ENCODE measurements at regions not wholly inside any gene's neighbourhood (a gene's known extent, or its start where the extent isn't known, plus 50 kb on each side); places are given as distances from the start of the nearest gene placed in this dataset.

GRCh38 chr2:210795506-210795905 is 239.1 kb downstream of the CPS1 start:
- H3K9ac ChIP-seq (ENCODE audit: low read length) = no peak overlapping the region
- H3K9me3 ChIP-seq (ENCODE audit: control insufficient read depth, insufficient read depth, low read depth, low read length) = no peaks in the 10 kb centered on the region
- H3K4me3 ChIP-seq (ENCODE audit: low read depth, low read length) = no peak overlapping the region
- H3K27me3 ChIP-seq (ENCODE audit: control insufficient read depth, insufficient read depth, low read length) = no peaks in the 10 kb centered on the region
- H3K27ac ChIP-seq (ENCODE audit: low read depth, low read length) = no peak overlapping the region
- H3K36me3 ChIP-seq (ENCODE audit: control insufficient read depth, insufficient read depth, low read length) = no peaks in the 10 kb centered on the region
- no peaks in the 10 kb centered on the region for H3K4me1 ChIP-seq (ENCODE audit: control insufficient read depth, insufficient read depth, low read length)

DNA sequence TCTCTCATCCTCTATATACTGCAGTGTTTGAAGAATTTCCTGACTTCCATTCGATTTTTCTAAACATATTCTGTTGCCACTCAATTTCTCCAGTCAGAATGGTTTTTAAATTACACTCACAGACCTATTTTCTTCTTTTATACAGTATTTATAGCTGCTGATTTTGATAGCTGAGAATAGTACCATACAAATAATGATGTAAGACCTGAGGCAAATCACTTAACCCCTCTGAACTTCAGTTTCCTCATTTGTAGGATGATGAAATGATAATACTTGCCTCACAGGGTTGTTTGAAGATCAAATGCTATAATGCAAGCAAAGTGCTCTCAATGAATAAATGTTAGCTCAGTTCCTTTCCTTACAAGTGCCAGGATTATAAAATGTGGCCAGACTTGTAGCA is 241.8 kb downstream of the CPS1 start:
- Histone ChIP-seq H3K27me3 (ENCODE audit: control insufficient read depth, insufficient read depth, low read length) (no peaks in the 10 kb centered on the region), H3K4me1 (ENCODE audit: control insufficient read depth, insufficient read depth, low read length) (no peaks in the 10 kb centered on the region), H3K4me3 (ENCODE audit: low read depth, low read length) (no peak overlapping the region), H3K36me3 (ENCODE audit: control insufficient read depth, insufficient read depth, low read length) (no peaks in the 10 kb centered on the region), H3K9ac (ENCODE audit: low read length) (no peak overlapping the region), H3K9me3 (ENCODE audit: control insufficient read depth, insufficient read depth, low read depth, low read length) (no peaks in the 10 kb centered on the region), H3K27ac (ENCODE audit: low read depth, low read length) (no peak overlapping the region)

DNA sequence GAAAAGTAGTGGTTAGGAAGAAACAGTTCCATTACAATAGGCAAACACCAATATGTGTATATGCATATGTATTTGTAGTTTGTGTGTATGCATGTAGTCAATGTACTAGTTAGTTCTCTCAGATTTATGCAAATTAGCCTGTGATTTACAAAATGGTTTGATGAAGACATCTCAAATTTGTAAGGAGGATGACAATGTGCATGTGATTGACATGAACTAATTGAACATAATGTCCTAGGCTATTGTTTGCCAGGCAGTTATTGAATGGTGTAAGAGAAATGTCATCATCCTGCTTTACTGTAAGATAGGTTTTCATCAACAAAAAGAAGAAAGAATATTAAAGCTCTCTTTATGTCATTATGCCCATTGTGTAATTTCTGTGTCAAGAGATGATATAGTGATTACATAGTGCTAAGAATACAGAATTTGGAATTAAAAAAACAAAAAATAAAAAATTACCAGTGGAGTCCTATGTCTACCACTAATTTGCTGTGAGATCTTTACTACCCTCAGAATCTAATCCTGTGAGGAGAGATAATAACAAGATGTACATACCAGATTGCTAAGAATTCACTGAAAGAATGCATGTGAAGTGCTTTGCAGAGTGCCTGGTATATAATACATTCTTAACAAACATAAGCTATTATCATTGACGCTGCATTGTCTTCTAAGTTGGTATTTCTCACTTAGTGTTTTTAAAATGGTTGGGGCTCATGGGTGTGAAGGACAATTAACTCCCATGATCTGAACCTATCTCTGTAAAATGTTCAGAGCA is 258.0 kb downstream of the CPS1 start:
- Histone ChIP-seq H3K27me3 (ENCODE audit: control insufficient read depth, insufficient read depth, low read length) (no peaks in the 10 kb centered on the region), H3K9me3 (ENCODE audit: control insufficient read depth, insufficient read depth, low read depth, low read length) (no peaks in the 10 kb centered on the region), H3K4me1 (ENCODE audit: control insufficient read depth, insufficient read depth, low read length) (peaks cover 11% of the 10 kb centered on the region), H3K9ac (ENCODE audit: low read length) (no peak overlapping the region), H3K36me3 (ENCODE audit: control insufficient read depth, insufficient read depth, low read length) (no peaks in the 10 kb centered on the region), H3K4me3 (ENCODE audit: low read depth, low read length) (no peak overlapping the region), H3K27ac (ENCODE audit: low read depth, low read length) (no peak overlapping the region)

DNA sequence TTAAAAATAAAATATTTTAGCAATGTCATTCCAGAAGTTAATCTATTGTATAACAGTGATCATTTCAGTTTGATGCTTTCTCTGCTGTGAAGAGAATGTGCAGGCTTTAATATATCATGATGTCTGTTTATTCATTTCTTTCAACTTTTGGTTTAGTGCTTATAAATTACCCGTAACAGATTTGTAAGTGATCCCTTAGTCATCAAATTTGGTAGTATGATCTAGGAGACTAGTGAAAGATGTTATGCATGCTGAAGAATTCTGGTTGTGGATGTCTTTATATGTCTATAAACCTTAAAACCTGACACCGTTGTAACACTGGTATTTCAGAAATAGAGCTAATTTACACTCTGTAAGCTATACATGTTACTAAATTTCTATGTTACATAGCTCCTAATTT is 260.4 kb downstream of the CPS1 start:
- H3K36me3 ChIP-seq (ENCODE audit: control insufficient read depth, insufficient read depth, low read length) = no peaks in the 10 kb centered on the region
- no peaks in the 10 kb centered on the region for H3K9me3 ChIP-seq (ENCODE audit: control insufficient read depth, insufficient read depth, low read depth, low read length)
- no peak overlapping the region for H3K27ac ChIP-seq (ENCODE audit: low read depth, low read length)
- no peak overlapping the region for H3K4me3 ChIP-seq (ENCODE audit: low read depth, low read length)
- H3K9ac ChIP-seq (ENCODE audit: low read length) = no peak overlapping the region
- H3K27me3 ChIP-seq (ENCODE audit: control insufficient read depth, insufficient read depth, low read length) = no peaks in the 10 kb centered on the region
- H3K4me1 ChIP-seq (ENCODE audit: control insufficient read depth, insufficient read depth, low read length) = peaks cover 11% of the 10 kb centered on the region

GRCh38 chr2:210818473-210818872 is 262.1 kb downstream of the CPS1 start:
- Histone ChIP-seq H3K9me3 (ENCODE audit: control insufficient read depth, insufficient read depth, low read depth, low read length) (no peaks in the 10 kb centered on the region), H3K27ac (ENCODE audit: low read depth, low read length) (no peak overlapping the region), H3K4me1 (ENCODE audit: control insufficient read depth, insufficient read depth, low read length) (peaks cover 11% of the 10 kb centered on the region), H3K27me3 (ENCODE audit: control insufficient read depth, insufficient read depth, low read length) (no peaks in the 10 kb centered on the region), H3K9ac (ENCODE audit: low read length) (no peak overlapping the region), H3K36me3 (ENCODE audit: control insufficient read depth, insufficient read depth, low read length) (no peaks in the 10 kb centered on the region), H3K4me3 (ENCODE audit: low read depth, low read length) (no peak overlapping the region)

- Histone ChIP-seq H3K27me3 (ENCODE audit: control insufficient read depth, insufficient read depth, low read length) (no peaks in the 10 kb centered on the region), H3K9me3 (ENCODE audit: control insufficient read depth, insufficient read depth, low read depth, low read length) (no peaks in the 10 kb centered on the region), H3K36me3 (ENCODE audit: control insufficient read depth, insufficient read depth, low read length) (no peaks in the 10 kb centered on the region), H3K9ac (ENCODE audit: low read length) (no peak overlapping the region), H3K4me1 (ENCODE audit: control insufficient read depth, insufficient read depth, low read length) (no peaks in the 10 kb centered on the region; the same call in 1 of the 2 replicates), H3K4me3 (ENCODE audit: low read depth, low read length) (no peak overlapping the region), H3K27ac (ENCODE audit: low read depth, low read length) (no peak overlapping the region)
Measured at GRCh38 chr2:210833403-210833802, 277.0 kb downstream of the CPS1 start.

GRCh38 chr2:210839034-210839433 is 282.6 kb downstream of the CPS1 start:
- peaks cover 6% of the 10 kb centered on the region; the same call in 1 of the 2 replicates for H3K4me1 ChIP-seq (ENCODE audit: control insufficient read depth, insufficient read depth, low read length)
- no peaks in the 10 kb centered on the region for H3K9me3 ChIP-seq (ENCODE audit: control insufficient read depth, insufficient read depth, low read depth, low read length)
- no peak overlapping the region for H3K9ac ChIP-seq (ENCODE audit: low read length)
- no peak overlapping the region for H3K4me3 ChIP-seq (ENCODE audit: low read depth, low read length)
- H3K36me3 ChIP-seq (ENCODE audit: control insufficient read depth, insufficient read depth, low read length) = no peaks in the 10 kb centered on the region
- H3K27ac ChIP-seq (ENCODE audit: low read depth, low read length) = no peak overlapping the region
- H3K27me3 ChIP-seq (ENCODE audit: control insufficient read depth, insufficient read depth, low read length) = no peaks in the 10 kb centered on the region

DNA sequence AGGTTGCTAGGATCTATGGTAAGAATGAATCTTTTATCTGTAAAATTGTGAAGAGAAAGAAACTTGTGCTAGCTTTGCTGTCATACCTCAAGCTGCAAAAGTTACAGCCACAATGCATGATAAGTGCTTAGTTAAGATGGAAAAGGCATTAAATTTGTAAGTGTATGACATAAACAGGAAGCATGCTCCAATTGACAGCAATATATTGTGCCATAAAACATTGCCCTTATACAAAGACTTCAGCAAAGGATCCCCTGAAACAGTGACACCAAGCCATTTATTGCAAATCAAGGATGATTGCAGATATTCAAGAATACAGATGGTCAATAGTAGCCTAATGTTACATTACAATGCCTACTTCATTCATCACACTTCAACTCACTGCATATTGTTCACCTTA is 283.1 kb downstream of the CPS1 start:
- Histone ChIP-seq H3K9ac (ENCODE audit: low read length) (no peak overlapping the region), H3K4me1 (ENCODE audit: control insufficient read depth, insufficient read depth, low read length) (peaks cover 6% of the 10 kb centered on the region; the same call in 1 of the 2 replicates), H3K27ac (ENCODE audit: low read depth, low read length) (no peak overlapping the region), H3K9me3 (ENCODE audit: control insufficient read depth, insufficient read depth, low read depth, low read length) (no peaks in the 10 kb centered on the region), H3K4me3 (ENCODE audit: low read depth, low read length) (no peak overlapping the region), H3K36me3 (ENCODE audit: control insufficient read depth, insufficient read depth, low read length) (no peaks in the 10 kb centered on the region), H3K27me3 (ENCODE audit: control insufficient read depth, insufficient read depth, low read length) (no peaks in the 10 kb centered on the region)

DNA sequence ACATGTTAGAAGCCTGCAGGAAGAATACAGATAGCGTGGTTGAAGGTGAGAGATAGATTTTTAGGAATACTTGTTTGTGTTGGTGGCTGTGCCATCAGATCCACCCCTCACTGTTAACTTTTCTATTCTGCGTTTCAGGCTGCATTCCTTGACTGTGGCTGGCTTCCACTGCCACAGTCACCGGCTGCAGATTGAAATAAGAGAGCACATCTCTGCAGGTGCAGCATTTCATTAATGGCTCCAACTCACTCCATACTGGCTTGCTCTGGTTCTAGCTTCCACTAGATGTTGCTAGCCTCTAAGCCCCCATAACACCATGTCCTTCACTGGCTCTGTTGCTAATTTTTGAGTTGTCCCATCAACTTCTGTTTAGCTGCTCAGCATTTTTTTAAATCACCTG is 286.5 kb downstream of the CPS1 start:
- Histone ChIP-seq H3K9ac (ENCODE audit: low read length) (no peak overlapping the region), H3K27me3 (ENCODE audit: control insufficient read depth, insufficient read depth, low read length) (no peaks in the 10 kb centered on the region), H3K4me1 (ENCODE audit: control insufficient read depth, insufficient read depth, low read length) (peaks cover 6% of the 10 kb centered on the region; the same call in 1 of the 2 replicates), H3K9me3 (ENCODE audit: control insufficient read depth, insufficient read depth, low read depth, low read length) (no peaks in the 10 kb centered on the region), H3K4me3 (ENCODE audit: low read depth, low read length) (no peak overlapping the region), H3K27ac (ENCODE audit: low read depth, low read length) (no peak overlapping the region), H3K36me3 (ENCODE audit: control insufficient read depth, insufficient read depth, low read length) (no peaks in the 10 kb centered on the region)

DNA sequence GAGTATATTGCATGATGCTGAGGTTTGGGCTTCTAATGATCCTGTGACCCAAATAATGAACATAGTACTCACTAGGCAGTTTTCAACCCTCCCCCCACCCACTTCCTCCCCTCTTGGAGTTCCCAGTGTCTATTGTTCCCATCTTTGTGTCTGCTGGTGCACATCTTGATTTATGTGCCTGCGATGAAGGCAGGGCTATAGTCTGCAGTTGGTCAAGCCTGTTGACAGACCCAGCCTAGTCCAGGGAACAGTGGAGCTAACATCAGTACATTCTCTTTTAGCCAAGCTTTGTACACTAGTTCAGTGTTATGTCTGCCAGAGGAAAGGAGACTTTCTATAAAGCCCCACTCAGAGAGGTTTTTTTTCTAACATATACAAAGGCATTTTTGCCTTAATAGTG is 287.6 kb downstream of the CPS1 start:
- no peak overlapping the region for H3K4me3 ChIP-seq (ENCODE audit: low read depth, low read length)
- H3K27ac ChIP-seq (ENCODE audit: low read depth, low read length) = no peak overlapping the region
- H3K4me1 ChIP-seq (ENCODE audit: control insufficient read depth, insufficient read depth, low read length) = peaks cover 6% of the 10 kb centered on the region; the same call in 1 of the 2 replicates

DNA sequence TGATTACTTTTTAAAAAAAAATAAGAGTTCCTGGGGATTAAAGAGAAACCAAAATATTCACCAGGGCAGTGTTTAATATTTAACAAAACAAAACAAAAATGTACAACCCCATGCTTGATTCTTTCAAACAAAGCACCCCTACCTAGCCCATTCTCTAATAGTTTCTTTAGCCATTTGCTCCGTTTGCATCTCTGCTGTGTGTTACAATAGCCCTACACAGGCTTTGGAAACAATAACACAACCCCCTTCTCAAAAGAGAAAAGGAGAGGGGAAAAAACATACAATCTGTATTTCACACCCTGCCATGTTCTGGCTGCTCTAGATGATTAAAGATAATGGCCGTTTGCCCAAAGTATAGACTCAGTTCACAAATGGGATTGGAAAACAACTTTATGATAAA is 302.9 kb downstream of the CPS1 start:
- Histone ChIP-seq H3K27me3 (ENCODE audit: control insufficient read depth, insufficient read depth, low read length) (no peaks in the 10 kb centered on the region), H3K4me1 (ENCODE audit: control insufficient read depth, insufficient read depth, low read length) (peaks cover 24% of the 10 kb centered on the region; the same call in 1 of the 2 replicates), H3K4me3 (ENCODE audit: low read depth, low read length) (no peak overlapping the region), H3K36me3 (ENCODE audit: control insufficient read depth, insufficient read depth, low read length) (no peaks in the 10 kb centered on the region), H3K27ac (ENCODE audit: low read depth, low read length) (no peak overlapping the region), H3K9ac (ENCODE audit: low read length) (no peak overlapping the region), H3K9me3 (ENCODE audit: control insufficient read depth, insufficient read depth, low read depth, low read length) (no peaks in the 10 kb centered on the region)

More for the DNA sequence above, 287.6 kb downstream of the CPS1 start:
- no peaks in the 10 kb centered on the region for H3K36me3 ChIP-seq (ENCODE audit: control insufficient read depth, insufficient read depth, low read length)
- H3K9me3 ChIP-seq (ENCODE audit: control insufficient read depth, insufficient read depth, low read depth, low read length) = no peaks in the 10 kb centered on the region
- no peaks in the 10 kb centered on the region for H3K27me3 ChIP-seq (ENCODE audit: control insufficient read depth, insufficient read depth, low read length)
- H3K9ac ChIP-seq (ENCODE audit: low read length) = no peak overlapping the region
